ENCODE measurements at regions not wholly inside any gene's neighbourhood (a gene's known extent, or its start where the extent isn't known, plus 50 kb on each side); places are given as distances from the start of the nearest gene placed in this dataset.

DNA sequence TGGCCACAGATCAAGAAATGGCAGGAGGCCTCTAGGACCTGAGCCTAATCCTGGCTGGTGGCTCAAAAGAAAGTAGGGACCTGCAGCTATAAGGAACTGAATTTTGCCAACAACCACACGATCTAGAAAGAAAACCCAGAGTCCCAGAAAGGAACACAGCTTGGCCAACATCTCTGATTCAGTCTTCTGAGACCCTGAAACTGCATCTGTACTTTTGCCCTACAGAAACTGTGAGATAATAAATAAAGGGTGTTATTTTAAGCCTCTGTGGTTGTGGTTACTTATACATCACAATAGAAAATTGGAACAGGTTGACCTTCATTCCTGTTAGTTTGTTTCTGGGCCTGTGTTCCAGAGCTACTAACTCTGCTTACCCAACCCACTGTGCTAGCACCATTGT lies 356.8 kb upstream of the ST6GAL2 start:
- H3K9me3 ChIP-seq: no peaks in the 10 kb centered on the region
- no peak overlapping the region for H3K4me3 ChIP-seq (ENCODE audit: control insufficient read depth in 1 of 2, extremely low read depth in 1 of 2, low read length in 1 of 2)
- ChIA-PET CTCF (no interaction called here), POLR2A (no interaction called here)
- Mint-ChIP-seq H3K9me3 (peaks cover 1 to 8% (median 7%) of the 10 kb centered on the region in 3 donors), H3K36me3 (no peaks in the 10 kb centered on the region), H3K4me3 (no peak overlapping the region), H3K27me3 (no peaks in the 10 kb centered on the region), H3K4me1 (no peaks in the 10 kb centered on the region), H3K27ac (no peak overlapping the region)
- 83% methylated on average over 1 of the region's 1 CpG for WGBS (ENCODE audit: insufficient coverage)
- H3K27ac ChIP-seq (ENCODE audit: low read length): no peak overlapping the region
- ATAC-seq (replicated peaks in 1 of 4) (no peak), DNase-seq (no peak)
- no peaks in the 10 kb centered on the region for H3K27me3 ChIP-seq (replicated peaks in 1 of 2; ENCODE audit: control insufficient read depth in 2 of 2, extremely low read depth in 1 of 2, insufficient read depth in 2 of 2, low read length in 1 of 2)
- H3K36me3 ChIP-seq (ENCODE audit: control insufficient read depth in 2 of 2, extremely low read depth in 1 of 2, insufficient read depth in 1 of 2, low read length in 1 of 2): no peaks in the 10 kb centered on the region
- H3K4me1 ChIP-seq (ENCODE audit: control insufficient read depth in 1 of 2, extremely low read depth in 1 of 2, insufficient read depth in 2 of 2, low read length in 2 of 2): no peaks in the 10 kb centered on the region

GRCh38 chr2:107248932-107249331 lies 363.0 kb upstream of the ST6GAL2 start:
- ChIA-PET POLR2A (no interaction called here), CTCF (no interaction called here)
- H3K27me3 ChIP-seq (replicated peaks in 1 of 2; ENCODE audit: control insufficient read depth in 2 of 2, extremely low read depth in 1 of 2, insufficient read depth in 2 of 2, low read length in 1 of 2): no peaks in the 10 kb centered on the region
- ATAC-seq (replicated peaks in 1 of 4): no peak
- H3K36me3 ChIP-seq (ENCODE audit: control insufficient read depth in 2 of 2, extremely low read depth in 1 of 2, insufficient read depth in 1 of 2, low read length in 1 of 2): no peaks in the 10 kb centered on the region
- Mint-ChIP-seq H3K4me3 (no peak overlapping the region), H3K27me3 (no peaks in the 10 kb centered on the region), H3K9me3 (peaks cover 0 to 4% (median 4%) of the 10 kb centered on the region in 3 donors), H3K4me1 (no peaks in the 10 kb centered on the region), H3K27ac (no peak overlapping the region), H3K36me3 (no peaks in the 10 kb centered on the region)
- no peak overlapping the region for H3K4me3 ChIP-seq (ENCODE audit: control insufficient read depth in 1 of 2, extremely low read depth in 1 of 2, low read length in 1 of 2)
- DNase-seq: no peak
- no peaks in the 10 kb centered on the region for H3K4me1 ChIP-seq (ENCODE audit: control insufficient read depth in 1 of 2, extremely low read depth in 1 of 2, insufficient read depth in 2 of 2, low read length in 2 of 2)
- 83% methylated on average over 1 of the region's 1 CpG for WGBS (ENCODE audit: insufficient coverage)
- H3K9me3 ChIP-seq: no peaks in the 10 kb centered on the region
- no peak overlapping the region for H3K27ac ChIP-seq (ENCODE audit: low read length)

- H3K36me3 ChIP-seq (ENCODE audit: control insufficient read depth in 2 of 2, extremely low read depth in 1 of 2, insufficient read depth in 1 of 2, low read length in 1 of 2): no peaks in the 10 kb centered on the region
- 92% methylated on average over 12 of the region's 14 CpGs for WGBS (ENCODE audit: insufficient coverage)
- ATAC-seq (replicated peaks in 1 of 4): no peak
- Mint-ChIP-seq H3K27me3 (no peaks in the 10 kb centered on the region), H3K27ac (no peak overlapping the region), H3K36me3 (no peaks in the 10 kb centered on the region), H3K4me3 (no peak overlapping the region), H3K9me3 (peaks cover 8 to 9% (median 8%) of the 10 kb centered on the region in 3 donors), H3K4me1 (no peaks in the 10 kb centered on the region)
- ChIA-PET POLR2A (no interaction called here), CTCF (no interaction called here)
- no peak overlapping the region for H3K27ac ChIP-seq (ENCODE audit: low read length)
- no peaks in the 10 kb centered on the region for H3K27me3 ChIP-seq (replicated peaks in 1 of 2; ENCODE audit: control insufficient read depth in 2 of 2, extremely low read depth in 1 of 2, insufficient read depth in 2 of 2, low read length in 1 of 2)
- DNase-seq: no peak
- no peaks in the 10 kb centered on the region for H3K4me1 ChIP-seq (ENCODE audit: control insufficient read depth in 1 of 2, extremely low read depth in 1 of 2, insufficient read depth in 2 of 2, low read length in 2 of 2)
- no peaks in the 10 kb centered on the region for H3K9me3 ChIP-seq
- no peak overlapping the region for H3K4me3 ChIP-seq (ENCODE audit: control insufficient read depth in 1 of 2, extremely low read depth in 1 of 2, low read length in 1 of 2)
Observed at GRCh38 chr2:107255744-107256143, 369.8 kb upstream of the ST6GAL2 start.

GRCh38 chr2:107258531-107259407 lies 372.8 kb upstream of the ST6GAL2 start:
- Mint-ChIP-seq H3K4me1 (no peaks in the 10 kb centered on the region), H3K27ac (no peak overlapping the region), H3K4me3 (no peak overlapping the region), H3K36me3 (no peaks in the 10 kb centered on the region), H3K27me3 (no peaks in the 10 kb centered on the region), H3K9me3 (peaks cover 4 to 9% (median 5%) of the 10 kb centered on the region in 3 donors)
- H3K27ac ChIP-seq (ENCODE audit: low read length): no peak overlapping the region
- DNase-seq (no peak), ATAC-seq (replicated peaks in 1 of 4) (no peak)
- no peaks in the 10 kb centered on the region for H3K4me1 ChIP-seq (ENCODE audit: control insufficient read depth in 1 of 2, extremely low read depth in 1 of 2, insufficient read depth in 2 of 2, low read length in 2 of 2)
- H3K36me3 ChIP-seq (ENCODE audit: control insufficient read depth in 2 of 2, extremely low read depth in 1 of 2, insufficient read depth in 1 of 2, low read length in 1 of 2): no peaks in the 10 kb centered on the region
- no peak overlapping the region for H3K4me3 ChIP-seq (ENCODE audit: control insufficient read depth in 1 of 2, extremely low read depth in 1 of 2, low read length in 1 of 2)
- WGBS (ENCODE audit: insufficient coverage): 67% methylated on average over 4 of the region's 8 CpGs
- H3K27me3 ChIP-seq (replicated peaks in 1 of 2; ENCODE audit: control insufficient read depth in 2 of 2, extremely low read depth in 1 of 2, insufficient read depth in 2 of 2, low read length in 1 of 2): no peaks in the 10 kb centered on the region
- CTCF ChIA-PET: no interaction called here
- no peaks in the 10 kb centered on the region for H3K9me3 ChIP-seq
- POLR2A ChIA-PET: no interaction called here

- no peaks in the 10 kb centered on the region for H3K27me3 ChIP-seq (replicated peaks in 1 of 2; ENCODE audit: control insufficient read depth in 2 of 2, extremely low read depth in 1 of 2, insufficient read depth in 2 of 2, low read length in 1 of 2)
- CTCF ChIA-PET: no interaction called here
- Mint-ChIP-seq H3K9me3 (peaks cover 4 to 9% (median 5%) of the 10 kb centered on the region in 3 donors), H3K4me1 (no peaks in the 10 kb centered on the region), H3K4me3 (no peak overlapping the region), H3K36me3 (no peaks in the 10 kb centered on the region), H3K27me3 (no peaks in the 10 kb centered on the region), H3K27ac (no peak overlapping the region)
- H3K27ac ChIP-seq (ENCODE audit: low read length): no peak overlapping the region
- ATAC-seq (replicated peaks in 1 of 4): no peak
- H3K4me1 ChIP-seq (ENCODE audit: control insufficient read depth in 1 of 2, extremely low read depth in 1 of 2, insufficient read depth in 2 of 2, low read length in 2 of 2): no peaks in the 10 kb centered on the region
- H3K9me3 ChIP-seq: no peaks in the 10 kb centered on the region
- no peak overlapping the region for H3K4me3 ChIP-seq (ENCODE audit: control insufficient read depth in 1 of 2, extremely low read depth in 1 of 2, low read length in 1 of 2)
- 40% methylated on average over 1 of the region's 4 CpGs for WGBS (ENCODE audit: insufficient coverage)
- POLR2A ChIA-PET: no interaction called here
- no peak for DNase-seq
- no peaks in the 10 kb centered on the region for H3K36me3 ChIP-seq (ENCODE audit: control insufficient read depth in 2 of 2, extremely low read depth in 1 of 2, insufficient read depth in 1 of 2, low read length in 1 of 2)
Observed at GRCh38 chr2:107259408-107260195, 373.6 kb upstream of the ST6GAL2 start.

GRCh38 chr2:107263628-107264027 lies 377.7 kb upstream of the ST6GAL2 start:
- H3K4me1 Mint-ChIP-seq: no peaks in the 10 kb centered on the region
- ATAC-seq (replicated peaks in 1 of 4) (no peak), DNase-seq (no peak)
- Histone ChIP-seq H3K36me3 (ENCODE audit: control insufficient read depth in 2 of 2, extremely low read depth in 1 of 2, insufficient read depth in 1 of 2, low read length in 1 of 2) (no peaks in the 10 kb centered on the region), H3K27ac (ENCODE audit: low read length) (no peak overlapping the region), H3K9me3 (no peaks in the 10 kb centered on the region), H3K4me3 (ENCODE audit: control insufficient read depth in 1 of 2, extremely low read depth in 1 of 2, low read length in 1 of 2) (no peak overlapping the region), H3K27me3 (replicated peaks in 1 of 2; ENCODE audit: control insufficient read depth in 2 of 2, extremely low read depth in 1 of 2, insufficient read depth in 2 of 2, low read length in 1 of 2) (no peaks in the 10 kb centered on the region), H3K4me1 (ENCODE audit: control insufficient read depth in 1 of 2, extremely low read depth in 1 of 2, insufficient read depth in 2 of 2, low read length in 2 of 2) (no peaks in the 10 kb centered on the region)
- H3K4me3 Mint-ChIP-seq: no peak overlapping the region
- no peak overlapping the region for H3K27ac Mint-ChIP-seq
- ChIA-PET POLR2A (interaction anchor here in 1 of 2 donors (0.6 kb wide), 1 partner anchor 9 kb away, joined by 4 read pairs; no protein-coding TSS in a partner anchor), CTCF (no interaction called here)
- peaks cover 0 to 3% (median under 1%) of the 10 kb centered on the region in 3 donors for H3K9me3 Mint-ChIP-seq
- H3K36me3 Mint-ChIP-seq: no peaks in the 10 kb centered on the region
- no peaks in the 10 kb centered on the region for H3K27me3 Mint-ChIP-seq
- WGBS (ENCODE audit: insufficient coverage): 100% methylated on average over 1 of the region's 3 CpGs

All from T-cell (primary cell).